Liver (tissue), 3 donors: ENCODE measurements at regions not wholly inside any gene's neighbourhood (a gene's known extent, or its start where the extent isn't known, plus 50 kb on each side); places are given as distances from the start of the nearest gene placed in this dataset.

Experiments used
- ATF3 ChIP-seq: IDR thresholded peaks from 2 replicates; pipeline ENCODE4 v1.6.1; 2016; ENCODE audit warnings: antibody characterized with exemption
- EGR1 ChIP-seq, 2 donors: IDR thresholded peaks; 2 replicates each; pipeline ENCODE4 v1.6.1; 2016 to 2018; ENCODE audit warnings: antibody characterized with exemption in 2 of 2, low read depth in 2 of 2
- GABPA ChIP-seq, 2 donors: IDR thresholded peaks in 1 of 2; conservative IDR thresholded peaks in 1 of 2; 2 replicates each; pipeline ENCODE4 v1.6.1; 2016; ENCODE audit warnings: antibody characterized with exemption in 2 of 2, mild to moderate bottlenecking in 1 of 2, moderate library complexity in 1 of 2
- HNF4A ChIP-seq, 2 donors: conservative IDR thresholded peaks; 2 replicates each; pipeline ENCODE4 v1.6.1; 2016; ENCODE audit warnings: antibody characterized with exemption in 2 of 2, mild to moderate bottlenecking in 2 of 2
- JUND ChIP-seq, 2 donors: IDR thresholded peaks; 2 replicates each; pipeline ENCODE4 v1.6.1; 2016; ENCODE audit warnings: antibody characterized with exemption in 2 of 2
- RAD21 ChIP-seq, 2 donors: IDR thresholded peaks; 2 replicates each; pipeline ENCODE4 v1.6.1; 2016; ENCODE audit warnings: antibody characterized with exemption in 2 of 2, mild to moderate bottlenecking in 2 of 2
- SP1 ChIP-seq: IDR thresholded peaks from 2 replicates; pipeline ENCODE4 v1.6.1; 2018; ENCODE audit warnings: antibody characterized with exemption, mild to moderate bottlenecking
- TAF1 ChIP-seq: conservative IDR thresholded peaks from 2 replicates; pipeline ENCODE4 v1.6.1; 2016; ENCODE audit warnings: antibody characterized with exemption, mild to moderate bottlenecking
- YY1 ChIP-seq: IDR thresholded peaks from 2 replicates; pipeline ENCODE4 v1.6.1; 2016; ENCODE audit warnings: antibody characterized with exemption, mild to moderate bottlenecking
- TF ChIP-seq, protein P1 (sequence below): IDR thresholded peaks from 2 replicates; pipeline ENCODE4 v1.6.1; 2016; ENCODE audit warnings: antibody characterized with exemption
- TF ChIP-seq, protein P2 (sequence below): fragments of 150-350 bp; IDR thresholded peaks from 2 replicates; pipeline ENCODE4 v1.5.1; 2017; ENCODE audit warnings: improper control_type of control experiment, low read depth, low read length; ENCODE audit not compliant: missing input control
- TF ChIP-seq, protein P3 (sequence below): IDR thresholded peaks from 2 replicates; pipeline ENCODE4 v1.6.1; 2016; ENCODE audit warnings: antibody characterized with exemption
- TF ChIP-seq, protein P4 (sequence below): IDR thresholded peaks from 2 replicates; pipeline ENCODE4 v1.6.1; 2016; ENCODE audit warnings: antibody characterized with exemption, mild to moderate bottlenecking
- donor health status: healthy.
- donor health status: healthy.

DNA sequence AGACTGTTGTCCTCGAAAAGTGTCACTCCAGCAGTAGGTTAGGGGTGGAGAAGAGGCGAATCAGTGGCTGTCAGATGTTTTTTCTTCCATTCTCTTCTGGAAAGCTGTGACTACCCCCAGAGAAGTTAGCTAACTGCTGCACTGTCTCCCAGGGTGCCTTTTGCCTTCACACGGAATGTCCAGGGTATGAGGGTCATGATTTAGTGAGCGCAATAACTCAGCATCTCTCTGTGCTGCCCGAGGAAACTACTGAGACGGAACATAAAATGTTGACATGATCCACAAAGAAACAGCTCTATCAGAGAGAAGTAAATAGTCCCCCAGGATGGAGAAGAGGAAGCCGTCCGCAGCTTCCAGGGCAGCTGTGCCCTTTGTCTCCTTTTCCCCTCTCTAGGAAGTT is 254.0 kb upstream of the ARGLU1 start:
- TF ChIP-seq, protein P1, sequence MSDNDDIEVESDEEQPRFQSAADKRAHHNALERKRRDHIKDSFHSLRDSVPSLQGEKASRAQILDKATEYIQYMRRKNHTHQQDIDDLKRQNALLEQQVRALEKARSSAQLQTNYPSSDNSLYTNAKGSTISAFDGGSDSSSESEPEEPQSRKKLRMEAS, result no peak
- TF ChIP-seq, protein P2, sequence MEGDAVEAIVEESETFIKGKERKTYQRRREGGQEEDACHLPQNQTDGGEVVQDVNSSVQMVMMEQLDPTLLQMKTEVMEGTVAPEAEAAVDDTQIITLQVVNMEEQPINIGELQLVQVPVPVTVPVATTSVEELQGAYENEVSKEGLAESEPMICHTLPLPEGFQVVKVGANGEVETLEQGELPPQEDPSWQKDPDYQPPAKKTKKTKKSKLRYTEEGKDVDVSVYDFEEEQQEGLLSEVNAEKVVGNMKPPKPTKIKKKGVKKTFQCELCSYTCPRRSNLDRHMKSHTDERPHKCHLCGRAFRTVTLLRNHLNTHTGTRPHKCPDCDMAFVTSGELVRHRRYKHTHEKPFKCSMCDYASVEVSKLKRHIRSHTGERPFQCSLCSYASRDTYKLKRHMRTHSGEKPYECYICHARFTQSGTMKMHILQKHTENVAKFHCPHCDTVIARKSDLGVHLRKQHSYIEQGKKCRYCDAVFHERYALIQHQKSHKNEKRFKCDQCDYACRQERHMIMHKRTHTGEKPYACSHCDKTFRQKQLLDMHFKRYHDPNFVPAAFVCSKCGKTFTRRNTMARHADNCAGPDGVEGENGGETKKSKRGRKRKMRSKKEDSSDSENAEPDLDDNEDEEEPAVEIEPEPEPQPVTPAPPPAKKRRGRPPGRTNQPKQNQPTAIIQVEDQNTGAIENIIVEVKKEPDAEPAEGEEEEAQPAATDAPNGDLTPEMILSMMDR, result no peak
- TF ChIP-seq HNF4A (conservative IDR thresholded peaks at IDR 0.05) (no peak), RAD21 (IDR thresholded peaks at IDR 0.05) (no peak), JUND (IDR thresholded peaks at IDR 0.05) (no peak), TAF1 (no peak), EGR1 (IDR thresholded peaks at IDR 0.05; ENCODE audit: low read depth in 2 of 2) (no peak), YY1 (no peak), GABPA (IDR thresholded peaks at IDR 0.05 in 1 of 2, conservative IDR thresholded peaks at IDR 0.05 in 1 of 2) (no peak), ATF3 (no peak), SP1 (no peak)
- TF ChIP-seq, protein P3, sequence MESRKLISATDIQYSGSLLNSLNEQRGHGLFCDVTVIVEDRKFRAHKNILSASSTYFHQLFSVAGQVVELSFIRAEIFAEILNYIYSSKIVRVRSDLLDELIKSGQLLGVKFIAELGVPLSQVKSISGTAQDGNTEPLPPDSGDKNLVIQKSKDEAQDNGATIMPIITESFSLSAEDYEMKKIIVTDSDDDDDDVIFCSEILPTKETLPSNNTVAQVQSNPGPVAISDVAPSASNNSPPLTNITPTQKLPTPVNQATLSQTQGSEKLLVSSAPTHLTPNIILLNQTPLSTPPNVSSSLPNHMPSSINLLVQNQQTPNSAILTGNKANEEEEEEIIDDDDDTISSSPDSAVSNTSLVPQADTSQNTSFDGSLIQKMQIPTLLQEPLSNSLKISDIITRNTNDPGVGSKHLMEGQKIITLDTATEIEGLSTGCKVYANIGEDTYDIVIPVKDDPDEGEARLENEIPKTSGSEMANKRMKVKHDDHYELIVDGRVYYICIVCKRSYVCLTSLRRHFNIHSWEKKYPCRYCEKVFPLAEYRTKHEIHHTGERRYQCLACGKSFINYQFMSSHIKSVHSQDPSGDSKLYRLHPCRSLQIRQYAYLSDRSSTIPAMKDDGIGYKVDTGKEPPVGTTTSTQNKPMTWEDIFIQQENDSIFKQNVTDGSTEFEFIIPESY, result no peak
- TF ChIP-seq, protein P4, sequence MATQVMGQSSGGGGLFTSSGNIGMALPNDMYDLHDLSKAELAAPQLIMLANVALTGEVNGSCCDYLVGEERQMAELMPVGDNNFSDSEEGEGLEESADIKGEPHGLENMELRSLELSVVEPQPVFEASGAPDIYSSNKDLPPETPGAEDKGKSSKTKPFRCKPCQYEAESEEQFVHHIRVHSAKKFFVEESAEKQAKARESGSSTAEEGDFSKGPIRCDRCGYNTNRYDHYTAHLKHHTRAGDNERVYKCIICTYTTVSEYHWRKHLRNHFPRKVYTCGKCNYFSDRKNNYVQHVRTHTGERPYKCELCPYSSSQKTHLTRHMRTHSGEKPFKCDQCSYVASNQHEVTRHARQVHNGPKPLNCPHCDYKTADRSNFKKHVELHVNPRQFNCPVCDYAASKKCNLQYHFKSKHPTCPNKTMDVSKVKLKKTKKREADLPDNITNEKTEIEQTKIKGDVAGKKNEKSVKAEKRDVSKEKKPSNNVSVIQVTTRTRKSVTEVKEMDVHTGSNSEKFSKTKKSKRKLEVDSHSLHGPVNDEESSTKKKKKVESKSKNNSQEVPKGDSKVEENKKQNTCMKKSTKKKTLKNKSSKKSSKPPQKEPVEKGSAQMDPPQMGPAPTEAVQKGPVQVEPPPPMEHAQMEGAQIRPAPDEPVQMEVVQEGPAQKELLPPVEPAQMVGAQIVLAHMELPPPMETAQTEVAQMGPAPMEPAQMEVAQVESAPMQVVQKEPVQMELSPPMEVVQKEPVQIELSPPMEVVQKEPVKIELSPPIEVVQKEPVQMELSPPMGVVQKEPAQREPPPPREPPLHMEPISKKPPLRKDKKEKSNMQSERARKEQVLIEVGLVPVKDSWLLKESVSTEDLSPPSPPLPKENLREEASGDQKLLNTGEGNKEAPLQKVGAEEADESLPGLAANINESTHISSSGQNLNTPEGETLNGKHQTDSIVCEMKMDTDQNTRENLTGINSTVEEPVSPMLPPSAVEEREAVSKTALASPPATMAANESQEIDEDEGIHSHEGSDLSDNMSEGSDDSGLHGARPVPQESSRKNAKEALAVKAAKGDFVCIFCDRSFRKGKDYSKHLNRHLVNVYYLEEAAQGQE, result no peak
